CD4-positive, alpha-beta T cell (primary cell): ENCODE measurements at regions not wholly inside any gene's neighbourhood (a gene's known extent, or its start where the extent isn't known, plus 50 kb on each side); places are given as distances from the start of the nearest gene placed in this dataset.

ENCODE experiments used
- ATAC-seq: fragments of 200-7000 bp; cut with Tn5 transposase; one replicate; pipeline ENCODE4 v1.10.0; 2022; ENCODE audit warnings: mild to moderate bottlenecking; ENCODE audit not compliant: poor library complexity
- CTCF ChIA-PET: fragments of 350-600 bp; sonication (Branson Sonifier 250); formaldehyde crosslinking; loops from one replicate; lab custom pipeline; 2021; ENCODE audit warnings: antibody characterized with exemption, inconsistent platforms; lab: Charles Lee
- POLR2A ChIA-PET: fragments of 350-600 bp; sonication (Branson Sonifier 250); formaldehyde crosslinking; loops from one replicate; lab custom pipeline; 2021; ENCODE audit warnings: antibody characterized with exemption, inconsistent platforms; lab: Charles Lee
- DNase-seq, 14 experiments: peaks; one replicate each; pipeline ENCODE4 v3.0.0-alpha.2; 2013 to 2020; ENCODE audit warnings: mixed read lengths in 2 of 14
- H3K27ac ChIP-seq, 2 donors: one replicate each; pipeline versions ENCODE4 v1.5.1 to v1.7.0; 2013; ENCODE audit warnings: low read length in 2 of 2, low read depth in 1 of 2, mild to moderate bottlenecking in 1 of 2
- H3K27me3 ChIP-seq, 2 experiments: 1 replicate in 1 of 2; 2 replicates in 1 of 2; pipeline versions ENCODE4 v1.6.1 to v1.7.0; 2013; ENCODE audit warnings: low read length in 2 of 2, control low read depth in 1 of 2, mild to moderate bottlenecking in 1 of 2, moderate library complexity in 1 of 2; ENCODE audit not compliant: insufficient read depth in 2 of 2, control insufficient read depth in 1 of 2
- H3K36me3 ChIP-seq: one replicate; pipeline ENCODE4 v1.6.1; 2013; ENCODE audit warnings: low read length, control low read depth; ENCODE audit not compliant: insufficient read depth
- H3K4me1 ChIP-seq: one replicate; pipeline ENCODE4 v1.6.1; 2013; ENCODE audit warnings: low read length, control low read depth; ENCODE audit not compliant: insufficient read depth
- H3K4me3 ChIP-seq: one replicate; pipeline ENCODE4 v1.5.1; 2013; ENCODE audit warnings: mild to moderate bottlenecking, low read length, moderate library complexity
- H3K9me3 ChIP-seq, 2 experiments: 1 replicate in 1 of 2; 2 replicates in 1 of 2; pipeline versions ENCODE4 v1.6.1 to v1.7.0; 2013; ENCODE audit warnings: low read length in 2 of 2, mild to moderate bottlenecking in 2 of 2, control low read depth in 1 of 2, moderate library complexity in 1 of 2; ENCODE audit not compliant: control insufficient read depth in 1 of 2, insufficient read depth in 1 of 2
- H3K27ac Mint-ChIP-seq: one replicate; pipeline ENCODE4 v1.8.0; 2020; ENCODE audit warnings: mixed read lengths
- H3K27me3 Mint-ChIP-seq: one replicate; pipeline ENCODE4 v1.8.0; 2021; ENCODE audit warnings: mixed read lengths
- H3K36me3 Mint-ChIP-seq: one replicate; pipeline ENCODE4 v1.8.0; 2021; ENCODE audit warnings: low read depth, mixed read lengths
- H3K4me1 Mint-ChIP-seq: one replicate; pipeline ENCODE4 v1.8.0; 2021; ENCODE audit warnings: low read depth, mixed read lengths
- H3K4me3 Mint-ChIP-seq: one replicate; pipeline ENCODE4 v1.8.0; 2020; ENCODE audit warnings: mild to moderate bottlenecking, mixed read lengths
- H3K9me3 Mint-ChIP-seq: one replicate; pipeline ENCODE4 v1.8.0; 2020; ENCODE audit warnings: mixed read lengths
- intact Hi-C, 2 experiments: fragments of 100-400 bp; cut with DNase I in 1 of 2; cut with micrococcal nuclease in 1 of 2; formaldehyde crosslinking; loops; one replicate each; pipeline versions ENCODE4 v1.15.1 to v1.9.0; 2023 to 2025; cut with DNase I, micrococcal nuclease
- TF ChIP-seq, protein P1 (sequence below): fragments of 200-600 bp; IDR thresholded peaks from one replicate; pipeline ENCODE4 v1.8.0; 2022; ENCODE audit warnings: antibody characterized with exemption, mild to moderate bottlenecking

GRCh38 chr2:142270990-142271389, 140.2 kb upstream of the LRP1B start:
- intact Hi-C loops = no loop called here
- Mint-ChIP-seq H3K4me1 (no peaks in the 10 kb centered on the region), H3K9me3 (peaks cover 7% of the 10 kb centered on the region), H3K27ac (no peak overlapping the region), H3K36me3 (no peaks in the 10 kb centered on the region), H3K4me3 (no peak overlapping the region), H3K27me3 (no peaks in the 10 kb centered on the region)
- Histone ChIP-seq H3K4me1 (no peaks in the 10 kb centered on the region), H3K27me3 (no peaks in the 10 kb centered on the region), H3K9me3 (peaks cover 0 to 8% of the 10 kb centered on the region in 2 experiments), H3K27ac (no peak overlapping the region), H3K36me3 (no peaks in the 10 kb centered on the region), H3K4me3 (no peak overlapping the region)
- ChIA-PET CTCF (interaction anchor here (0.7 kb wide), 1 partner anchor 137 kb away, joined by 3 read pairs; no protein-coding TSS in a partner anchor), POLR2A (no interaction called here)
- no peak for ATAC-seq
- DNase-seq = no peak
- TF ChIP-seq, protein P1, sequence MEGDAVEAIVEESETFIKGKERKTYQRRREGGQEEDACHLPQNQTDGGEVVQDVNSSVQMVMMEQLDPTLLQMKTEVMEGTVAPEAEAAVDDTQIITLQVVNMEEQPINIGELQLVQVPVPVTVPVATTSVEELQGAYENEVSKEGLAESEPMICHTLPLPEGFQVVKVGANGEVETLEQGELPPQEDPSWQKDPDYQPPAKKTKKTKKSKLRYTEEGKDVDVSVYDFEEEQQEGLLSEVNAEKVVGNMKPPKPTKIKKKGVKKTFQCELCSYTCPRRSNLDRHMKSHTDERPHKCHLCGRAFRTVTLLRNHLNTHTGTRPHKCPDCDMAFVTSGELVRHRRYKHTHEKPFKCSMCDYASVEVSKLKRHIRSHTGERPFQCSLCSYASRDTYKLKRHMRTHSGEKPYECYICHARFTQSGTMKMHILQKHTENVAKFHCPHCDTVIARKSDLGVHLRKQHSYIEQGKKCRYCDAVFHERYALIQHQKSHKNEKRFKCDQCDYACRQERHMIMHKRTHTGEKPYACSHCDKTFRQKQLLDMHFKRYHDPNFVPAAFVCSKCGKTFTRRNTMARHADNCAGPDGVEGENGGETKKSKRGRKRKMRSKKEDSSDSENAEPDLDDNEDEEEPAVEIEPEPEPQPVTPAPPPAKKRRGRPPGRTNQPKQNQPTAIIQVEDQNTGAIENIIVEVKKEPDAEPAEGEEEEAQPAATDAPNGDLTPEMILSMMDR = no peak

GRCh38 chr2:142270291-142270690, 139.5 kb upstream of the LRP1B start:
- ATAC-seq (no peak), DNase-seq (no peak)
- no peaks in the 10 kb centered on the region for H3K36me3 Mint-ChIP-seq
- H3K27me3 ChIP-seq = no peaks in the 10 kb centered on the region
- no peaks in the 10 kb centered on the region for H3K4me1 ChIP-seq
- no peaks in the 10 kb centered on the region for H3K27me3 Mint-ChIP-seq
- H3K27ac ChIP-seq = no peak overlapping the region
- H3K9me3 ChIP-seq = peaks cover 0 to 2% of the 10 kb centered on the region in 2 experiments
- peaks cover 7% of the 10 kb centered on the region for H3K9me3 Mint-ChIP-seq
- H3K4me3 Mint-ChIP-seq = no peak overlapping the region
- ChIA-PET CTCF (interaction anchor here (0.7 kb wide), 1 partner anchor 136 kb away, joined by 3 read pairs; no protein-coding TSS in a partner anchor), POLR2A (no interaction called here)
- intact Hi-C loops = no loop called here
- H3K36me3 ChIP-seq = no peaks in the 10 kb centered on the region
- no peak overlapping the region for H3K4me3 ChIP-seq
- TF ChIP-seq, protein P1 = no peak
- H3K4me1 Mint-ChIP-seq = no peaks in the 10 kb centered on the region
- H3K27ac Mint-ChIP-seq = no peak overlapping the region

- H3K9me3 ChIP-seq = peaks cover 6 to 12% of the 10 kb centered on the region in 2 experiments
- H3K4me3 ChIP-seq = no peak overlapping the region
- ATAC-seq (no peak), DNase-seq (no peak)
- TF ChIP-seq, protein P1 = no peak
- Mint-ChIP-seq H3K4me3 (no peak overlapping the region), H3K4me1 (no peaks in the 10 kb centered on the region), H3K27me3 (no peaks in the 10 kb centered on the region), H3K36me3 (no peaks in the 10 kb centered on the region), H3K27ac (no peak overlapping the region), H3K9me3 (peaks cover 12% of the 10 kb centered on the region)
- no peaks in the 10 kb centered on the region for H3K36me3 ChIP-seq
- no peak overlapping the region for H3K27ac ChIP-seq
- POLR2A ChIA-PET = no interaction called here
- intact Hi-C loops = no loop called here
- CTCF ChIA-PET = no interaction called here
- H3K27me3 ChIP-seq = no peaks in the 10 kb centered on the region
- no peaks in the 10 kb centered on the region for H3K4me1 ChIP-seq
Measured at GRCh38 chr2:142259356-142259755, 128.5 kb upstream of the LRP1B start.
